Erythroblast (primary cell): ENCODE measurements at regions not wholly inside any gene's neighbourhood (a gene's known extent, or its start where the extent isn't known, plus 50 kb on each side); places are given as distances from the start of the nearest gene placed in this dataset.

ENCODE experiments used
- GATA1 ChIP-seq: IDR thresholded peaks from 2 replicates; pipeline ENCODE4 v1.6.1; 2011; ENCODE audit warnings: low read depth, mild to moderate bottlenecking, control low read depth, low read length, moderate library complexity
- POLR2A ChIP-seq: IDR thresholded peaks from 2 replicates; pipeline ENCODE4 v1.6.1; 2011; ENCODE audit warnings: mild to moderate bottlenecking, low read length

- TF ChIP-seq POLR2A, result no peak
- no peak for TF ChIP-seq GATA1
Observed at GRCh38 chr7:85770332-85770731, 583.5 kb upstream of the SEMA3D start.
